Activated CD8-positive, alpha-beta memory T cell treated with anti-CD3 and anti-CD28 coated beads, Interleukin-2, amount 50 U/mL, for 4 hours (primary cell): ENCODE measurements at regions not wholly inside any gene's neighbourhood (a gene's known extent, or its start where the extent isn't known, plus 50 kb on each side); places are given as distances from the start of the nearest gene placed in this dataset.
"Not testable (repeated sequence)": the region's sequence is repeated elsewhere in the genome, so short reads cannot be mapped to it uniquely, and the experiment has no call there.

ENCODE experiments used
- DNase-seq: peaks from one replicate; pipeline ENCODE4 v3.0.0-alpha.2; 2020

DNA sequence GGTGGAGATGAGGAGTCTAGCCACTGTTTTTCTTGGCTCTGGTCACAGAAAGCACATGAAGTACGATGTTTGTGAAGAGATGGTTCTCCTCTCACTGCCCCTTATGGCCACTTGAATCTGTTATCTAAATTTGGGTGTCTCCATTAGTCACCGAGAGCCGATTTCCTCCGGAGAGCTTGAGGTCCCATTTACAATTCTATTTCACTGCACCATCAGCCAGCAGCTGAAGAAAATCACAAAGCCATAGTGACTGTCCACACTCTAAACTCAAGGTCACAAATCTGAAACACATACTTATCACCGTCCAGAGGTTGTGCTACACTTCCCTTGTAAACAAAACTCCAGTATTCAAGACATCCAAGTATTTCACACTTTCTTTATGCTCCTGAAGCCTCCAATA lies 207.2 kb upstream of the FRG1 start:
- not testable (repeated sequence) for DNase-seq

DNA sequence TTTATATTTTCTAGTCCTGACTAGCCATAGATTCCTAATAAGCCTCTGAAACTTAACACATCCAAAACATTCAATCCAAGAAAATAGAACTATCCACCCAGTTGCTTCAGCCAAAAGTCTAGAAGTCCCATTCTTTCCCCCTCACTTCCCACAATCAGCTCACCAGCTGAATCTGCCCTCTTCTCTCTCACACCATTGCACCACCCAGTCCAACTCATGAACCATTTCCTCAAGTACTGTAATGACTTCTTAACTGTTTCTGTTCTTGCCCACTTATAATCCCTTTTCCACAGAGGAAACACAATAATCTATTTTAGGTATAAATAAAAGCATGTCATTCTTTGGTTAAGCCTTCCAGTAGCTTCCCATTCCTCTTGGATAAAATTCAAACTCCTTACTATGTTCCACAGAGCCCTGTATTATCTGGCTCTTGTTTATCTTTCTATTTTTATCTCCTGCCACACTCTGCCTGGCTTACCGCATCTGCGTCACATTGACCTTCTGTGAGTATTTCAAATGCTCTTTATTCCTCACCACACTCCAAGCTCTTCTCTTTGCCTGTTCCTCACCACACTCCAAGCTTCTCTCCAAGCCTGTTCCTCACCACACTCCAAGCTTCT lies 205.9 kb upstream of the FRG1 start:
- not testable (repeated sequence) for DNase-seq

DNA sequence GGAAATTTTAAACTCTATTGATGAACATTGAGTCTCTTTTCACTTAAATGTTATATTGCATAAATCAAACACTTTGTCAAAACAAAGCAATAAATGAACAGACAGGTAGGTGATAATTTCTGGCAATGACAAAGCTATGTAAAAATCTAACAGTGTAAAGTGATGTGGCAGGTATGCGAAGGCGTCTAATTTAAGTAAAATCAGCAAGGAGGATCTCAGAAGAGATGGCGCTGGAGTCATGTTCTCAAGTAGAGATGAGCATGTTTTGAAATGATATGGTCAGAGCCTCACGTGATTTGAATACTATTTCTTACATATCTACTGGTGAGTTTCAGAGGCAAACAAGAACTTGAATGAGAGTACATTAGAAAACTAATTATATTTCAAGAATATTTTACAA lies 204.0 kb upstream of the FRG1 start:
- not testable (repeated sequence) for DNase-seq

DNA sequence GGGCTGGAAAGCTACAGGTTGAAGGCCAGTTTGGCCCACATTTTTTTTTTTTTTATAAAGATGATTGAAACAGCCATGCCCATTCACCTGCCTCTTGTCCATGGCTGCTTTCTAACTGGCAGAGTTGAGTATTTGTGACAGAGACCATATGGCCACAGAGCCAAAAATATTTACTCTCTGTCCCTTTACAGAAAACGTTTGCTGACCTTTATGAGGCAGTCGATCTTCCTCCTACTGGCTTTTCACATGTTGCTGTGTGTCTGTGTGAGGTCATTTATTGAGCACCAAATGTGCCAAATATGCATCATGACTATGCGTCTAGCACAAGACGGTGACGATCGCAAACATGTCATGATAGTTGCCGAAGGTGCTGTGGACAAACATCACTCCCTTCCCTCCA lies 200.6 kb upstream of the FRG1 start:
- DNase-seq: not testable (repeated sequence)

DNA sequence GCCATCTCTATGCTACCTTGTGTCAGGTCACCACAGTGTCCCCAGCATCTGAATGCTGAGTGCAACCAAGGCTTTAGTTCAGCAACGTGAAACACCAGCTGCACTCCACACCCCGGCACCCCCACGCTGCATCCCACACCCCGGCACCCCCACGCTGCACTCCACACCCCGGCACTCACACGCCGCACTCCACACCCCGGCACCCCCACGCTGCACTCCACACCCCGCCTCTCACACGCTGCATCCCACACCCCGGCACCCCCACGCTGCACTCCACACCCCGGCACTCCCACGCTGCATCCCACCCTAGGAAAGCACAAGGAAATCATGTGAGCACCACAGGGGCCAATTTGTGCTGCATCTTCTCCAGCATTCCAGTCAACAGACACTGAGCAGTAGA lies 199.8 kb upstream of the FRG1 start:
- no peak for DNase-seq

DNA sequence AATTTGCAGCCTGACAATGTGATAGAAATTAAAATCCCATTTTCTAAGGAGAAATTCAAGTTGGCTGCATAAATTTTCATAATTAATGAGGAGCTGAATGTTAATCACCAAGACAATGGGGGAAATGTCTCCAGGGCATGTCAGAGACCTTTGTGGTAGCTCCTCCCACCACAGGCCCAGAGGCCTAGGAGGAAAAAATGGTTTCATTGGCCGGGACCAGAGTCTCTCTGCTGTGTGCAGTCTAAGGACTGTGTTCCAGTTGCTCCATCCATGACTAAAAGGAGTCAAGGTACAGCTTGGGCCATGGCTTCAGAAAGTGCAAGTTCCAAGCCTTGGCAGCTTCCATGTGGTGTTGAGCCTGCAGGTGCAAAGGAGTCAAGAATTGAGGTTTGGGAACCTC lies 187.6 kb upstream of the FRG1 start:
- not testable (repeated sequence) for DNase-seq

DNA sequence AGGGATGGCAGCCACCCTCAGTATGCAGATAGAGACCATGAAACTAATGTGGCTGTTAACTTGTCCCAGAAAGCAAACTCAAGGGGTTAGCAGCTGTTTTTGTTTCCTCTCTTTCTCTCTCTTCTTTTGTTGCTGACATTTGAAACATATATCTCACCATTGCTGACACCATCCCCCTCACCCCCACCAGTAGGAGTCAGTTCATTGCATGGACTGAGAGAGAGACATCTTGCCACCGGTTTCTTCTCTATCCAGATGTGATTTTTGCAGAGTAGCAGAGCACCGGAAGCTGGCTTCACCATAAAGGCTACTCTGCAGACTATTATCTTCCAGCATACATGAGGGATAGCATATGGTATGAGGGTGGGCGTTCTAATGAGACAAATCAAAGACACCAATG lies 177.1 kb upstream of the FRG1 start:
- DNase-seq: no peak

DNA sequence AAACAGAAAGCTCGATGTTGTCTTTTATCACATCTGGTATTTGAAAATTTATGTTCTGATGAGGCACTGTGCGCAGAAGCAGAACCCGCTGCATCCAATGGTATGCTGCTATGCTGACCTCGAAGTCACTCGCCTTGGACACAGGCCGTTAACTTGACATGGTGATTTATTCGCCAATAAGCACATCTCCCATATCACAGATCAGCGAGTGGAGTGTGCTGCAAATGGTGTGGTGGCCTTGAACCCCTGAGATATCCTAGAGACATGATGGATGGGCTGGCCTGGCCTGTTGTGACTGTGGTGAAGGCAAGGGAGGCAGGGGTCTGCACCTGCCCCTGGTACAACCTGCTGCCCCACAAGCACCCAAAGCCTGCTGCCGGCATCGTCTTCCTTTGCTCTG lies 175.4 kb upstream of the FRG1 start:
- no peak for DNase-seq

DNA sequence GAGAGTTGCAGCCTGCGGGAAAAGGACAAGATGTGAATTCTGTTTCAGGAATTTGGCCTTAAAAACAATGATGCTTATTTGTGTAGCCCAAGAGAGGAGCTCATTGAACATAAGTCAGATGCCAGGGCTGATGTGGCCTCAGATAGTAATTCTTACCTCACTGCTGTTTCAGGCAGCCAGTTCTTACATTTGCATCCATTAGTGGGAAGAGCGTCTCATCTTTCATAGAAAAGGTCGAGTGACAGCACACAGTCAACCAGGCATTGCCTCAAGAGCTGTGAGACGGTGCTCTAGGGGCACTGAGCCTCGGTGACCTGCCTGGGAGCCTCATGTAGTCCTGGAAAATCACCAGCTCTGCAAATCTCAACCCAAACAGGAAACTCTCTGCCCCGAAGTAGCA lies 174.9 kb upstream of the FRG1 start:
- DNase-seq: no peak

DNA sequence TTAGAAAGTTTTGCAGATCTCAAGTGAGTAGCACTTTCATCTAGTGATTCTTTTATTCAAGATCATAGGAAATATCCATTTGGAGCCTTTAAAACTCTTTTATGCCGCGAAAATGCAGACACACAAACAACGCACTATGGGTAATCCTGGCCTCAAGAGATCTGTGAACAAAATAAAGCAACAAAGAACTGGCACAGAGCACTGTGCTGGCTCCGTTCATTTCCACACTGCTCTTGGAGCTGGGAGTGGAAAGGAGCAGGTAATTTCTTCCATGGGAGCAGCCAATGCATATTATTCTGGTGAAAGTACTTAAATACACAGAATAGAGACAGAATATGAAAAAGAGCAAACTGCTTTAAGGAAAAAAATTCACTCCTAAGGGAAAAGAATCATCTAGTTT lies 172.7 kb upstream of the FRG1 start:
- no peak for DNase-seq

DNA sequence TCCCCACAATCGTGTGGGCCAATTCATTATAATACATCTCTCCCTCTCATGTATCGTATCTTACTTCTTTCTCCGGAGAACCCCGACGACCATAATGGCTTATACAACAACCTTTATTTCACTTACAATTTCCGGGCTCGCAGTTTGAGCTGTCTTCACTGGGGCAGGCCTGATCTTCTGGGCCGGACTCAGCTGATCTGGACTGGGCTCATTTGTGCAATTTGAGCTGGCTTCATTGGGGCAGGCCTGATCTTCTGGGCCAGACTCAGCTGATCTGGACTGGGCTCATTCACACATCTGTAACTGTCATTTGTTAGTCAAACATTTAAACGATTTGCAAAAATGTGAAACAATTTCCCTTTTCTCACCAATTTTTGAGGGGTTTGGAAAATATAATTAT lies 171.5 kb upstream of the FRG1 start:
- DNase-seq: no peak

DNA sequence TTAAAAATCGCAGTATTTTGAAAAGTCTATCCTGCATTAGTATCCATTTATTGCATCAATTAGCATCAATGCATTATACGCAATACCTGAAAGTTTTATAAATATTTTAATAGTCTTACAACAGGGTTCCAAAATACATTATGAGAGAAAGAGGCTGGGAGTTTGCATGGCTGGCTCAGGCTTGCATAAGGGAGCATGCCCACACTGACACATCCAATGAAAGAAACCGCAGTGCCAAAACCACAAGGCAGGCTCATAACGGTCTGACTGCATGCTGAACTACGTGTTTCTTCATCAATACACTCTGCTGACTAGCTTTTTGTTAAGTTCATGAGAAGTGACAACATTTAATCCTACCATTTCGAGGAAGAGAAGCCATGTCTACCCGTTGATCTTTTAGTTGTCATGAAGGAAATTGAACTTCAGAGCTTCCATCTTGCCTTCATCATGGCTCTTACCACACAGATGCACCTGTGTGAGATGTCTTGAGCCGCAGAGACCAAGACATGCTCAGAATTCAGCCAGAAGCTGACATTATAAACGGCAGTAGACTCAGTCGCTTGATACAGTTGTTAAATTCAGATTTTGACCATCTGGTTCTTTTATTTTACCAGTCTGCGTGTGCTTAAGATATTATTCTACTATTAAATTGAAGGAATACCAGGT lies 168.8 kb upstream of the FRG1 start:
- no peak for DNase-seq

DNA sequence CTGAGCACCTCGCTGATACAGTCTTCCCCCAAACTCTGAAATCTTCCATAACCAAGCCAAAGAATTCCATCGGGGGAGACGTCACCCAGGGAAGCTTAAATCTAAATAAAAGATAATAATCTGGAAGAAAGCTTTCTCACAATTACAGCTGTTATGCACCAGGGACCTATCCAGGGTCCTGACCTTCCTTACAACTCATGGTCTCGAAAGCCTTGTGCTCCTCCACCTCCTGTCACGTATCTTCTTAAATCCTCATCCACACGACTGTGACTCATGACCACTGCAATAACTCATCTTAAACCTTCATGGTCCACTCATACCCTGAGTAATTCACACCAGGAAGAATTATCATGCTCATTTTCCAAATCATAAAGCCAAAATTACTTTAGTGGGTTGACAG lies 166.8 kb upstream of the FRG1 start:
- no peak for DNase-seq

DNA sequence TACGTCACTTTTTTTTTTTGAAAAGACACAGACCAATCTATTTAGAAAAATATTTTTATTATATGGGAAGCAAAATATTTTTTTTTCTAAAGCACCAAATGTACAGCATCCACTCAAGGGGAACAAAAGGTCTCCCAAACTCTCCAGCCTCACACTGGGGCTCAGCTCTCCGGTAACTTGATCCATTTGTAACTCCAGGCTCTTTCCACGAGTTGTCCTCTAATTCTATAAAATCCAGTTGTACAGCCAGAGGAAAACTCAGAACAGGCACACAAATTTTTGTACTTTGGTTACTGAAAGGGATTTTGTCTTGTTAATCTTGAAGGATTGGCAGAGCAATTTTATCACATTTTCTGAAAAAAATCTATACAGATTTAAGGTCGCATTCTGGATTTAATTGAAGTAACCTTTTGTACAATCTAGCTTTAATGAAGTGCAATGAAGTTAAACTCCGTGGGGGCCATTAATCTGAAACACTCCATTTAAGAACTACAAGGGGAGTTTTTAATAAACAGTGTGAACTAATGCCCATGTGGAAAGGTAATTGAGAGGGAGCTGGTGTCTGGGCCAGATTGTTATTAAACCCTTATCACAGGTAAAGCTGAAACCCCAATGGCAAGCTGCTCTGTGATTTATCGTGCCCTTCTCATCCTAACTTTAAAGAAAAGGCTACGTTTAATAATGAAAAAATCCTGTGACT lies 161.2 kb upstream of the FRG1 start:
- no peak for DNase-seq

DNA sequence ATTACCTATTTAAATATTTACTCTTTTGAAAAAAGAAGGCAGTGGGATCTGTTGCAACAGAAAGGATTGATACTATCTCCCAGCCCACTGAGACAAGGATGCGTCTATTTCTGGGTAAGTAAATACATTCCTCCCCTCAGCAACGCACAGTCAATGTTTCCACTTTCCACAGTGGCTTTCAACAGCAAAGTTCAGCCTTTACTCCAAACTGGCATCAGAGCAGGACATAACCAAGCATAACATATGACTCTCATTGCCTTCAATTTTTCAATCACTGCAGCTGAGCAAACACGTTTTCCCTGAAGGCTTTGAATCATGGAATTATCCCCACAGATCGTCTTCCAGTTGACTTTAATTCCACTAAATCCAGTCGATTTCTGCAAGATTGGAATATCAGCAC lies 160.3 kb upstream of the FRG1 start:
- DNase-seq: no peak

DNA sequence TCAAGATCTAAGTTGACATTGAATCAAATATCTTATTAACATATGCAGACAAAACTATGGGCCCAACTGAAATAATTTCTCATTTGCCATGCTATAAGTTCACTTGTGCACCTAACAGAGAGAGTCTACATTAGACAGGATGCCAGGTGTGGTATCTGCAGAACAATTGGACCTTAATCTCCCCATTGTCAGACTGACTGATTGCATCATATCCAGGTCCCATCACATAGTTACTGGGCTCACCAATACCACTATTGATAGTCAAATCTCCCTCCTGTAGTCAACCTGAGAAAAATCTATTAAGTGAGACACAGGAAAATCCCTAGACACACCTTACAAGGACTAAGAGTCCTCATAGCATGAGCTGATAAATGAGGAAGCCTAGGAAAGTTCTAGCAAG lies 156.0 kb upstream of the FRG1 start:
- no peak for DNase-seq

DNA sequence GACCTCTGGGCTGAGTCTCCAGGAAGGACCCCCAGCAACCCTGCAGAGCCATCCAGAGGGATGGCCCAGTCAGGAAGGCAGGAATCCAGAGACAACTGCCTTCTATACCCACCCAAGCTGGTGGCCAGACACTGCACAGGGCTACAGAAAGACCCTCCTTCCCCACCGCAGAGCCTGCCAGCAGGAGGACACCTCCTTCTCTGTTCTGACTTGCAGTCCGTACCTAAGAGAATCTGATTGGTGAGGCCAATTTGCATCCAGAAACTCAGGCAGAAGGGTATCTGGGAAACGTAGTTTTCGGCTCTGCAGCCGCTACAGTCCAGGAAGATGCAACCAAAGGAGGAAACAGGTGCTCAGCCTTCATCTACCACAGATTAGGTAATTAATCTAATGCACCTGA lies 155.4 kb upstream of the FRG1 start:
- no peak for DNase-seq

DNA sequence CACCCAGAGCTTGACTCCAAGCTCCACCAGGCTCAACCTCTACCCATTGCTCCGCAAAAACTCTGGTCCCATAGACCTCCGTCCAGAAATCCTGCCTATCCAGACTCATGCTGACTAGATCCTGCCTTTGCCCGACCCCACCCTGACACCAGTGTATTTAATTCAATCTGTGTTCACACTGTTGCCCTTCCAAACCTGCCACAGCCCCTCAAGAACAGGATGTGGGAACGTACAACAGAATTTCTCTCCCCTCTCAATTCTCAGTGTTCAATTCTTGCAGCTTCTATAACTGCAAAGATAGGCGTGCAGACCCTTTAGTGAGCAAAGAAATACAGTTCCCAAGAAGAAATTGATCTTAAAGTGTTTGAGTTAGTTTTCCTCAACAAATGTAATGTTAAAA lies 154.2 kb upstream of the FRG1 start:
- DNase-seq: no peak

DNA sequence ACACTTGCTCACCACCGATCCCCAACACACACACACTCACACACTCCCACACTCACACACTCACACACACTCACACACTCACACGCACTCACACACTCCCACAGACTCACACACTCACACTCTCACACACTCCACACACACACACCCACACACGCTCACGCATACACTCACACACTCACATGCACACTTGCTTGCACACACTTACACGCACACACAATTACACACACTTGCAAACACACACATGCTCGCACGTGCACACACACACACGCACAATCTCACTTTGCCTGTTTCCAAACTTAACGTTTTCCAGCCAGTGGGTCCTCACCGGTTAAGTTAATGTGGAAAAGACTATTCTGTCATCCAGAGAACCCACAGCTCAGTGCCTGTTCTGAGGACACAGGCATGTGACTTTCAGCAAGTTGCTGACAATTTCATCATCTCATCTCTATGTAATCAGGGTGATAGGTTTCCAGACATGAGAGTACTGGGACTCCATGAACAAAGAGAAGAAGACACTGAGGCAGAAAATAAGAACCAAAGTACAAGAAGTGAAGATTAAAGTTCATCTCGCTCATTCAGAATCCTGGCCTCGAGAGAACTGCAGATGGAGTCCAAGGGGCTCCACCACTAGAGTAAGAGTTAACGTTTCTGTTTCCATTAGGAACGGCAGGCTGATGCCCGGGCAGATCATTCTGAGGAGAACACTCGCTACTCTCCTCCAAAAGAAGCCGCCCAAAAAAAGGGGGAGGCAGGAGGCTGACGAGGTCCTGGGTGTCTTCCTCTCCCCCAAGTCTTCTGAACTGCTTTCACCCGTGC lies 153.2 kb upstream of the FRG1 start:
- DNase-seq: no peak

DNA sequence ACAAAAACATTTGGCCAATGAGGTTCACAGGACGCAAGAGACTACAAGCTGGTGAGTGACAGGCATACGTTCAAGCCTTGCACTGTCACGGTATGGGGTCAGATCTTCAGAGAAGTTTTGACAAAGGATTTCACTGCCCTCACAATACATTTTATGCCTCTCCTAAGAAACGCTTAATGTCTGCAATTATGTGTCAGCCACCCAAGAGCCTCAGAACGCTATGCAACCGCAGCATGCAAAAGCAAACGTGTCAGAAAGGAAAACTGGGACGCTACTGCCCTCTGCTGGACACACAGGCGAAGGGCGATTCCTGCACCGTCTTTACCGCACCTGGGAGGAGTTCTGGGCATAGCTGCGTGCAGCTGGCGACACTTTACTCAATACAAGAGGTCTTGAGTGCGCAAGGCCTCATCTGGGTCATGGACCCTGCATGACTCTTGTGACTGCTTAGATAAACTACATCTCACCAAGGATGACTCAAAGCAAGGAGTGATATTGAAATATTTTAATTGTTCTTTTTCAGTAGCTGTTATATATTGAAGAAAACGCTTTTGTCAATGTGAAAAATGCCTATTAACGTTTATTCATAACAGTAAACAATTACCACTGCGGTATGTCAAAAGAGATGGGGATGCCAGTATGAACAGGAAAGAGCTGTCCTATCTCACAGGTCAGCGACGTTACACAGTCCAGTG lies 147.6 kb upstream of the FRG1 start:
- DNase-seq: peak; percentile 35

DNA sequence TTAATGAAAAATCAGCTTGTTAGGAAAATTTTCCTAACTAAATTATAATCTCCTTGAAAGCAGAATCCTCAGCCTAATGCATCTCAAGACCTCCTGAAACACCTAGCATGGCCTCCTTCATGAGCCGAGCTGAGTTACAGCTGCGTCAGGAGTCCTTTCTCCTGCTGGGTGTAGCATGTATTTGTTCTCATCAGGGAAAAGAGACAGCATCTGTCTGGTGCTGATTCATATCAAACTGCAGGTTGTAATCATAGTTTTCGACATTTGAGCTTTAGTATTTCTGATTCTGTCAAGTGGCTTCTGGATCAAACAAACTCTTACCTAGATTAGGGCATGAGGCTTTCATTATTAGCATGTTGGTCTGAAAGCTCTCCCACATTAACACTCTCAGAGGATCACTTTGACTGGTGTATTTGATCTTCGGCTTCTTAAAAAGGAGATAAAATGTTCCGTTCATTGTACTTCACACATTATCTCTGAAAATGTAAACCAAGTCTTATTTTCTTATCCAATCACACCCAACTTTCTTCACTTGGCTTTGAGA lies 140.1 kb upstream of the FRG1 start:
- DNase-seq: no peak

DNA sequence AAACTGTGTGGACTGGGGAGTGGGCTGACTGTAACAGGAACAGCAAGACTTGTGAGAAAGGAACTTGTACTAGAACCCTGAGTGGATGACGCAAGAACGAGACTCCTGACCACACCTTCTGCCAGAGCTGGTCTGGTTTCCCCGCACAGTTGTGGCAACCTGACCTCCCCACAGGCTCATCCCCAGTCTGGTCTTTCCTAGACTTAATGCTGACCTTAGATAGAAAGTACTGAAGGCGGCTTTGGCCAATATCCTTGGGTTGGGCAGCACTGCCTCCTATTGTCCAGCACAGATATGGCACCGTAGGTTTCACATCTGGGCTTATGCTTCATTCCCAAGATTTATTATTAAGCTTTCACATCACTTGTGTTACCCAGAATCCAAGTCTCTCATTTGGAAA lies 137.8 kb upstream of the FRG1 start:
- DNase-seq: no peak

DNA sequence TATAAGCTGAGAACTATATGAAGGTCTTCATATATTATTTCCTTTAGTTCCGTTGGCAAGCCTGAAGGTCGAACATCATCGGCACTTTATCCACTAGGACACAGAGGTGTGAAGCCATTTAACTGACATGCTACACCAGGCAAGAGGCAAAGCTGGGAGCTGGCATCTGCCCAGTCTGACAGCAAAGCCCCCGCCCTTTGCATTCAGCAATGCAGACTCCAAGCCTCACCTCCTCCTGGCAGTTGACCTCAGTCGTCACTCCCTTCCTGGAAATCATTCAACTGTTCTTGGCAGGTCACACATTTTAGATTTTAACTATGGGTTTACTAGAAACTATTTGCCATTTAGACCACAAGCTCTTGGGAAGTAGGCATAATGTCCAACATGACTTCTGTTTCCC lies 135.8 kb upstream of the FRG1 start:
- DNase-seq: no peak
